ENCODE measurements at regions not wholly inside any gene's neighbourhood (a gene's known extent, or its start where the extent isn't known, plus 50 kb on each side); places are given as distances from the start of the nearest gene placed in this dataset.

DNA sequence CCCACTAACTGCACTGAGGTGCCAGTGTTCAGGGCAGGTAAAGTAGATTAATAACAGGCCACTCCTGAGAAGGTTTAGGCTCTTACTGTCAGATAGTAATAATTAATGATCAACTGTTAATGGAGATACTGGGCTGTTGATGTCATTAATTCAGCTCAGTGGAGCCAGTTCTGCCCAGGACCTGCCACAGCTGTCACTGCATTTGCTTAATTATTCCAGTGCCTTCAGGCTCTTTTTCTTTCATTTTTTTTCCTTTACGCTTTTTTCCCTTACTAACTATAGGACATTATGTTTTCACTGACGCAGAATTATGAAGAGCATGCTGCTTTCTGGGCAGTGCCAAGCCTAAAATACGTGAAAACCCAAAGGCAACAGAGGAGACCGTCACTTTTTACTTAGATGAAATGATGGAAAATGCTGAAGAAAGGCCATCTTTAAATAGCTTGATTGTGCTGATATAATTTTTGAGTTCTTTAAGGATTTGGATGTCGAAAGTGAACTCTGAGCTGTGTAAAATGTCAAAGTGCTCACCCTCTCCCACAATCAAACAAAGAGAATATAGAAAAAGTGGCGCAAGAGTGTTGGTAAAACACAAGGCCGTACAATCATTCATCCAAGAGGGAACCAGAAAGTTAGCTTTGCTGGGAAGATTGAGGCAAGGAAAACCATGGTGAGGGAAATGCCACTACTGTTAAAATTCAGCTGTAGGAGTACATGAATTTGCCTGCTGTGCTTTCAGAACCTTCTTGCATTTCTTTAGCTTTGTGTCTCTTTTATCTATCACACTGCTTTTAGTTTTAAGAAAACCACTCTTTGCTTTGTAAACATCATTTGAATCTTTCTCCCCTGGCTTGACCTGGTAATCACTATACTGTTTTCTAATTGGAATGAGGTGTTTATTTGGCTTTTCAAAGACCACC is 192.0 kb upstream of the ZEB2 start:
- no peak for DNase-seq

DNA sequence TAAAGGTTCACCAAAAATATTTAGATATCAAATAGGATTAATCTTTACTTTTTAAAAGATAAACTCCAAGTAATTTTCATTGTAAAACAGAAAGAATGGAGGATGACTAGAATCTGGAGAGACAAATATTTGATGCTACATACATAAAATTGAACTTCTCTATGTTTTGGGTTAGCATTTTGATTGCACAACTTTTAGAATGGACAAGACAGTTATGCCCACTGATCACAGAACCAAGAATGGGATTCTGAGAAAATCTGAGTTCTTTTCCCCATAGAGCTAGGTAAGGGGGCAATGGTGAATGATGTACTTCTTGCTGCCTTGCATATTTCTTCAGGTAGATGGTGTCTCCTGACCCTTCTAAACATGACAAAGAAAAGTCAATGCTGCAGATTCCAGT is 191.2 kb upstream of the ZEB2 start:
- DNase-seq: no peak

DNA sequence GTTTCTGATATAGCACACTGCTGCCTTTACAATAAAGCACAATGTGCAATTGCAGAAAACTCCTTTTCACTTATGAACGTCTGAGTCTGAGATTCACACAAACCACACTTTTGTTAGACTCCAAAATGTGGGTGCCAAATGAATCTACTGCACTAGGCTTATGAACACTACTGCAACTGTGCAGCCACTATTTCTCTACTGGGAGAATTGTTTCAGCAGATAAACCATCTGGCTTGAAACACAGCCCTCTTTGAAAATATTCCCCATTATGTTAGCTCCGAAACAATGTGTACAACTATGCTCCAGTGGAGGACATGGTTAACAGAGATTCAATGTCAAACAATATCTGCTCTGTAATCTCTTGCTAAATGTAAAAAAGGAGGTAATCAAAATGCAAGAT is 188.7 kb upstream of the ZEB2 start:
- no peak for DNase-seq

DNA sequence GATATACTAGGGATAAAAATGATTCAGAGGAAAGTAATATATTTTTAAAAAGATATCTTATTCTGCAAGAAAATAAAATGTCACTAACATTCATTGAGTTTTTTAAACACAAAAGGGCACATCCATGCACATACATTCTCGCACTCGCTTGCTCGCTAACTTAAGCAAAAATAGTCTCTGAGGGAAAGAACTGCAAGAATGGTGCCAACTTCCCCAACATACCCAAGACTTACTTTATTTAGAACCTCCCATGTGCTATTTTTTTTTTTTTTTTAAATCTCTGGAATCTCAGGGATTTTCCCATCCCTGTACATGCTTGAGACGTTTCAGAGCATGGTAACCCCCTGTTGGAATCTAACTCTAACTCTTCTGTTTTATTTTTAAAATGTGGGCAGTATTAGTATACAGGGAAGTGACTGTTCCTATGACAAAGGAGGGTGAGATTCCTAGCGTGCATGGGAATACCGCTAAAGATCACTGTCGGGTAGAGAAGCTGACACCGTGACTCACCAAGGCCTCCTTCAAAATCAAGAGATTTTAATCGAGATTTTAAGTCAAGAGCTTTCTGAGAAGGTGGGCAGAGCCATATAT is 187.9 kb upstream of the ZEB2 start:
- no peak for DNase-seq

DNA sequence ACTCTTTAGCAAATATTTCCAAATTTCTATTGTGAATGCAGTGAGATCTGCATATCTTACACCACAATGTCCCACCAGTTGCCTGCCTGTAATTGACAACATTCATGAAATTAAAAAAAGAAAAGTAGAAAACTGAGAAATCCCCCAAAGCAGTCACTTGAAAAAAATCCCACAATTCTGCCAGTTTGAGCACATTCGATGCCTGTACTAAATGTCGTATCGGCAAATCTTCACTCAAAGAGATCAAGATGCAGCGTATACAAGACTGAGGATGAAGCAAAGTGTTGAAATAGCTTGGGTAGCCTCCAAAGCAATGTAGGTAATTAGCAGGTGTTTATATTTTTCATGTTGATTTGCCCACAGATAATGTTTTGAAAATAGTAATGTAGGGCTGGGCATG is 186.7 kb upstream of the ZEB2 start:
- DNase-seq: no peak

DNA sequence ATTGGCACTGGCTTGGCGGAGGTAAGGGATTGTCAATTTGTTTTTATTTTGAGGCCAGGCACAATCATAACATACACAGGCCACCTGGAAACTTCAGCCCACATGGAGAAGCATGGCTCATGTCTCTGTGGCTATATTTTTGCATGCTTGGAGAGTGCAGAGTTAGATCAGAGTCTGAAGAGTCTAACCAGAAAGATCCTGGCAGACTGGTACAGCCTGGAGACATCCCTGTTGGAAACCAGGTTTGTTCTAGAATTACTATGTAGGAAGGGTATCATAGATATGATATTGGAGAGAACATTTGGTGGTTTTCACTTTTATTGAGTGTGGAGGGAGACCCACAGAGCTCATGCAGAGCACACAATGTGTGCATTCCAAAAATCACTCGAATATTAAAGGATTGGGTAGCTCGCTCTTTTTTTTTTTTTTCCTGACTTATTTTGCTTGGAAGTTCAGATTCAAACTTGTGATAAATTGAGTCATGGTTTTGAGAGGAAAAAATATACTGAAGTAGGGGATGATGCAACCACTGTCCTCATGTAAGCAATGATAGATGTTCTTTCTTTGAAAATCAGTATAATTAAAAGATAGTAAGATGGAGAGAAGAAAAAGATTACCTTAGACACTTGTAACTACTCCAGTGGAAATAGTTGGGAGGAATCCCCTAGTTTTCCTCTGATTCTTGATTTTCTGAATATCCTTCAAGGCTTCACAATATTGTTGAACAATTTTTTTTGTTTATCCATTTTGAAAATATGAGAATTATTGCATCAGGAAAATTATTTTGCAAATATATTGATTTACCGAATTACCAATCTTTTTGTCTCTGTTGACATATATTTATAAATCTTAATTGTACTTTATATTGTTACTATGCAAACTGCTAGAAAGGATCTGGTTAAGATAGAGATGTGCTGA is 185.7 kb upstream of the ZEB2 start:
- DNase-seq: no peak

DNA sequence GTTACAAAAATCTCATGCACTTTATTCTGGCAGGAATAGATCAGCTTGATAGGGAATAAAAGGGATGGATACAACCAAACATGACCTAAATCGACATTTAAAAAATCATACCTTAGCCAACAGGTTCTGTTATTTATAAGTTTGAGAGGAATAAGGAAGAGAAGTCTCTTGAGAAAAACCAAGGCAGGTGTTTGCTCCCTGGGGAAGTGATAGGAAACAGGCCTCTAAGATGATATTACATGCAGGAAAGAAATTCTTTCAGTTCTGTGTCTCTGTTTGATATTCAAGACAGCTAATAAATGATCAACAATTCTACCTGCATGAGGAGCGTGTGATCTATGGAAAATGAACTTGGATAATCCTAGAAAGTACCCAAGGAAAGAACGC is 184.8 kb upstream of the ZEB2 start:
- no peak for DNase-seq

DNA sequence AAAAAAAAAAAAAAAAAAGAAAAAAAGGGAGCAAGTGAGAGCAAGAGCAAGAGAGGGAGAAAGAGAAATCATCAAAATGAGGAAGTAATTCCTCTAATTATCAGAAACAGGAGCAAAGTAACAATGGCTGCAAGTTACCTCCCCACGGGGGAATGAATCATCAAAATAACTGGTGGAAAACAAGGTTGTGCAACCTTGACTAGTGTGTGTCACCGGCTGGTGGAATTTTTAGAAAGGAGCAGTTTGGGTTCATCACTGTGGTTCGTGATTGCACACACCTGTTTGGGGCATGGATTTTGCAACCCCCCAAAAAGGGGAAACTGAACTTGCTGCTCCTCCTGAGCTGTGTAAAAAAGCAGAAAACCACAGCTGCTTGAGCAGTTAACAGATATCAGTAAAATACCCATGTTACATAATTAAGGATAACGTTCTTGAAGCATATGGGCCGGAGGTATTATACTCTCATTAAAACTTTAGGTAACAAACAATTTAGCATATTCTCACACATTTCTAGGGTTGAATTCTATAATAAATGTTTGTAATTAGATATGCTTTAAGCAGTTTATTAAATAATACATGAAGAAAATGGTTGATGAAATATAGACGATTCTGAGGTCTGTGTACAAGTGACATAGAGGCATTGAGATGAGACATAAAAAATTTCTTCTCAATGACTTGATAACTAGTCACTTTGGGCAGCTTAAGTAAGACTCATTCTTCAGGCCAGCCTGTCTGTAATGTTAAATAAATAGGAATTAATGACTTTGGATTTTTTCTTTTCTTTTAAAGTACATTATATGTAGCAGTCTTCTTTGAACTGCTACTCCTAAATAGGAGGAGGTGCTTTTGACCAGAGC is 184.2 kb upstream of the ZEB2 start:
- DNase-seq: no peak

DNA sequence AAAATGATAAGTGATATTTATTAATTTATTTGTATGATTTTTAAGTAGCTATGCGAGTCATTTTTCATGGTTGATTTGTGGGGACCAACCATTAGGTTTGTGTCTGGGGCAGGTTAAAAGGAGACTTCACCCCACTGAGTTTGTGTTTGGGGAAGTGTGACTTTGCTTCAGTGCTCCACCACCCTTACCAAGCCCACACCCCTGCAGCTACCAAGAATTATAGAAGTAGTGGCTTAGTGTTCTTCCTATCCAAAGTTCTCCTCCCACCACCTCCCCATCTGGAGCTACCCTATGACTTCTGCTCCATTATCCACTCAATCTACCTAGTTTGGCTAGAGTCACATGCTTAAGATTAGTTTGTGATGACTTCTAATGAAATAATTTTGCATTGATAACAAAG is 182.1 kb upstream of the ZEB2 start:
- DNase-seq: no peak

DNA sequence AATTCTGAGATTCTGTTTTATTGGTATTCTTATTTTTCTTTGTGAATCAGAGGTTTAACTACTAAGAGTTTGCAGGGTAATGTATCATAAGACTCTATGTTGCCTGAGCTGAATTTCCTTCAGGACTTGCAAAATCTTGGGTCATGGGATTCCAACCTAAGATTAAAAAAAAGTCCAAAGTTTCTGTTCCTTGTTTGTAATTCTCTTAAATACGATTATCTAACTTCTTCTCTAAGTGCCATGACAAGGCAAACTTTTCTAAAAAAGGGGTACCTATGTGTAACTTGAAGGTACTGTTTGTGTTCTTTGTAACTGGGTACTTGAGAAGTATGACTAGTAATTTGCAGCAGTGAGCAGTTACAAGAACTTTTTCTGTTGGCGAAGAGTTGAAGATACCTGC is 181.3 kb upstream of the ZEB2 start:
- no peak for DNase-seq

DNA sequence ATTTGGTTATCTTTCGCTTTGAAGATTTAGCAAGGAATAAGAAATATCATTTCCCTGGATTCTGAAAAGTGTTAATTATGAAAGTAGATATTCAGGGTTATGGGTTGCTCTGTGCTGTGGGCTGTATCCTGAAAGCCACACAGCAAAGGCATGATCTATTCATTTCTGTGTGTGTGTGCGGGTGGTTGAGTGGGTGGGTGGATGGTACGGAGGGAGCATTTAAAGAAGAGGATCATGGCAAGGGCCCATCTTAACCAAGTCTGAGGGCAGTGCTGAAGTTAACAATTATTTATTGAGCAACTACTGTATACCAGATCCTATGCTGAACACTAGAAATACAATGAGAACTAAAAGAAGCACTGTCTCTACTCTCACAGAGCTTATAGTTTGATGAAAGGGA is 178.2 kb upstream of the ZEB2 start:
- DNase-seq: no peak

DNA sequence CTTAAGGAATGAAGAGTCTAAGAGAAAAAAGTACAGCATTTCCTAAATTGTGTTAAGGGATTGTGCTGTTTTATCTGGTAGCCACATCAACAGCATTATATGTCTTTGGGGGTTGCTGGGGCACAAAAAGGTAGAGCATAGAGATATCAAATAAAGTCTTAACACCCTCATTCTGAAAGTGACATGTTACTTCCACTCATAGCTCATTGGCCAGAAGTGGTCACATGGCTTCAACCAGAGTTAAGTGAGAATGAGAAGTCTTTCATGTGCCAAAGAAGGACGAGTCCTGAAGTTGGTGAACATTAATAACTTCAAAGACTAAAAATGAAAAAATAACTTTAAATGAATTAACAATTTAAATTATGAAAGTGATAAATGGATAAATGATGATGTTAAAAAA is 175.7 kb upstream of the ZEB2 start:
- no peak for DNase-seq

DNA sequence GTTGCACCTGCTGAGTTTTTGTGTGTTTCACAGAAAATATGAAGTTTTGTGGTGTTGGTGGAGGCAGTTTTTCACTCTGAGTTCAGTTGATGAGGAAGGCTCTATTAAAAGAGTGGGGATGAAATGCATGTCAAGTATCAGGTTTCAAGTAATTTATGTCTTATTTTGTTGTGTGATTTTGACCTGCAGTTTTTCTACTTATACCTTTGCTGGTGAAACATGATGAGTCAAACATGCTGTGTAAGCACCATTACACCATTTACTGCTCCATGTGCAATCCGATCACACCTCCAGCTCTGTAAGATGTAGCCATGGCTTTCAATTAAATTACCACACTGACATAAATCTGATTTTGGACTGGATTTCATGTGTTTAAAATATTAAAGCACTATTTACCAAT is 174.5 kb upstream of the ZEB2 start:
- peak; percentile 34 for DNase-seq

DNA sequence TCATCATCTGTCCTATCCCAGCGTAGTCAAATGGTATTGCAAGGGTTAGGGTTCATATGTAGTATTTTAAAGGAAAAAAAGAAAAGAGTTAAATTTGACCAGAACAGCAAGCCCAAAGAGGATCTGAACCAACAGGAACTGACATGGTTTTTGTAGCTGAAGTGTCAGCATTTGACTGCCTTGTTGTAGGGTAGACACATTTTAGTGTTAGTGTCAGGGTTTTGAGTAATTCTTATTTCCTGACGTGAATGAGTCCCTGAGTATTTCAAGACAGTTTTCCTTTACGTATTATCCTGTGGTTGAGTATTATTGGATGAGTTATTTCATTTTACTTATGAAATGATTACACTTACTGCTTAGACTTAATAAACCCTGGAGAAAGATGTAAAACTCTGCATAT is 173.3 kb upstream of the ZEB2 start:
- DNase-seq: no peak

DNA sequence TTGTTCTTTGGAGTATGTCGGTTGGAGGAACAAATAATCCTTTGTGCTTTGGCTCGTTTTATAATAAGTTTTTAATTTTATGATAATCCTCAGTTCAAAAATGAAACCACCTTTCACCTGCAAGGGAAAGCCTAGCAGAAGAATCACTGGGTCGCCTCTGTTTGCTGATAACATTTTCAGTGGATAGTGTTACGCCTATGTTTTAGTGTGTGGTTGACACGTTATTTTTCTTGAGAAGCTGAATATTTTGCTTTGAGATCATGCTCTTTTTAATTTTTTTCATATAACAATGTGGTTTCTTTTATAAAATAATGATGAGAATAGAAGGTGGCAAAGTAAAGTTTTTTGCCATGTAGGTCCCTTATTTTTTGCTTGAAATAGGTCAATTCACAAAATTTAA is 172.7 kb upstream of the ZEB2 start:
- no peak for DNase-seq

DNA sequence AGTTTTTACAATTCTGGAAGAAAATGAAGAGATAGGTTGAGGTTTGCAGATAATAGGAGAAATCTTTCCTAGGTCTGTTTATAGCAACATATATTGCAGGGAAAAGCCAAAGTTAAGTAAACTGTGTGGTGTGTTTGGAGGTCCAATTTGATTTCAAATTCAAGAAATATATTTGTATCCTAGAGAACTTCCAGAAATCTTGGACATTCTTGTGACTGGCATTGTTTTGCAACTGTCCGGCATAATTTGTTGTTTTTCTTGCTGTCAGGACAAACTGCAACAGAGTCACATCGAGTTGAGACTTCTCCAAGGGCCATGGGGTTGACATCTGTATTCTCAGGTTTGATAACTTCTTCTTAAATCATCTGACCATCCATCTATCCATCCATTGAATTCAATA is 170.9 kb upstream of the ZEB2 start:
- DNase-seq: no peak

DNA sequence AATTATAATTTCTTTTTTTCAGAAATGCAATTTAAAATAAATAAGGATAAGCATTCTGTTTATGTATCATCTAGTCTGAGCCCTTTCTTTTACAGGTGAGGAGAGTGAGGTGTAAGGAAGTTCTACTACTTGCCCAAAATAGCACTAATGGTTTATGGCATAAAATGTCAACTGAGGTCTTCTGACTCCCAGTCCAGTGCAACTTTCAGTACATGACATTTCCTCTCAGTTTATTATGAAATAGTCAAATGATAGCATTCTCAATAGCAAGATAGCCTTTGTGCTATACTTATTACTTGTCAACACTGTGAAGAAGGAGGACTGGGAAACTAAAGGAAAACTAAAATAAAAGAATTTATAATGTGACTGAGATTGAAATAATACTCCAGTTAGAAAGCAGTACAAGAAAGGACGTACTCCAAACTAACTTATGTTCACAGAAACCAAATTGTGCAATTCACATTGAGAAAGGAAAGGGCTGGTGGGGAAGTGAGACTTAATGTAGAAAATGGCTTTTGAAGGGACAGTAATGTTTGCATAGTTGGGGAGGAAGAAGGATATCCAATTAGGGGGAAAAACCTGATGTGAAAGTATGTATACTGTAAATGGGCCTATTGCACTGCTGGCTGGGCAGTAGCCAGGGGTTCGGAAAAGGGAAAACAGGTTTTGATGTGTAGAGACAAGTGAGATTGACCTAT is 166.7 kb upstream of the ZEB2 start:
- DNase-seq: no peak

DNA sequence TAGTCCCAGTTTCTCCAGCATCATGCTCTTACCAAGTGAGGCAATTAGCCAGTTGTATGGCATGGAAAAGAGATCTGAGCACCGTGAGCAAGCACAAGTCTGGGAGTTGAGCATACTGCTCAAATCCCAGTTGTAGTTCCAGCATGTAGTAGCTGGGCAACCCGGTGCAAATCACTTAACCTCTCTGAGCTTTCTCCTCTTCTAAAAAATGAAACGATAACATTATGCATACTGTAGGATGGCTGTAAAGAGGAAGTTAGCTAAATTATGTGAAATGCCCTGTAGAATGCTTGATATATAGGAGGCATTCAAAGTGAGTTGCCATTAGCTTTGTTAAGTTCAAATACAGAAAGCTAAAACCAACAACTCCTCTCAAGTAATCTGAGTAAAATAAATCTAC is 164.0 kb upstream of the ZEB2 start:
- no peak for DNase-seq

DNA sequence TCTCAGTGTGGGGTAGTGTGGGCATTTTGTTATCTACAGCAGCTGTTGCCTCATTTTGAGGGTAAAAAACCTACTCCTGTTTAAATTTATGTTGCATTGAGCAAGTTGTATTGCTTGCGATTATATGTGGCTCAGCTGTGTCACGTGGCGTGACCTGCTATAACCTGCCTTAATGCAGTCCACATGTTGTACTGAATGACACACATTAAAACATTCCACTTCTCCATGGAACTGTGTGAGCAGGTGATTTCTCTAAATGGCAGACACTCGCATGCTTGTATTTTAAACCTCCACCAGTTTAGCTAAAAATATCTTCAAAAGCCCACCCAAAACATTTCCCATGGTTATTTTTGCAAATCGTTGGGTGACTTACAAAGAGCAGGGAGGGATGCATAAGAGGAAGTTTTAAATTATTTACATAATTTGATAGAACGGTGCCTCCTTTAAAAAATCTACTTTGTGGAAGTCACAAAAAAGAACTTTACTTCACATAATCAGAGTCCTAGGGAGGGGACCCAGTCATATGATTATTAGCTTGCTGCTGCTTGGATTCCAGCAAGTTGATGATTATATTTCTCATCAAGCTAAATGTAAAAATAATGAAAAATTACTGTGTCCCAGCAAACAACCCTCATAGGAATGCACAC is 163.3 kb upstream of the ZEB2 start:
- DNase-seq: no peak

DNA sequence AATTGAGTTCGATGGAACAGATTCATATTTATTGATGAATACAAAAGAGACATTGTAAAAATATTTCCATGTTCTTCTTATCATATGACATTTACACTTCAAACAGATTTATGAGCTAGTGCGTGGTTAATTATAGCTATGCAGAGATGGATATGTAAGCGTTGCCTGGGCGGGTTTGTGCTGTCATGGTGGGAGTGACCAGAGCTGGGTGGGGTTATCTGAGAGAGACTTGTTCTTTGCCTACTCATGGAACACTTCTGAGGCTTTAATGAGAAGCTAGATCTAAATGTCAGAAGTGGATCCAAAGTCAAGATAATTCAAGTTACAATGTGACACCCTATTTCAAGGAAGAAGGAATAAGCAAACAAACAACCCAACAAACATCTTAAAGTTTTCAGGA is 162.3 kb upstream of the ZEB2 start:
- DNase-seq: no peak

DNA sequence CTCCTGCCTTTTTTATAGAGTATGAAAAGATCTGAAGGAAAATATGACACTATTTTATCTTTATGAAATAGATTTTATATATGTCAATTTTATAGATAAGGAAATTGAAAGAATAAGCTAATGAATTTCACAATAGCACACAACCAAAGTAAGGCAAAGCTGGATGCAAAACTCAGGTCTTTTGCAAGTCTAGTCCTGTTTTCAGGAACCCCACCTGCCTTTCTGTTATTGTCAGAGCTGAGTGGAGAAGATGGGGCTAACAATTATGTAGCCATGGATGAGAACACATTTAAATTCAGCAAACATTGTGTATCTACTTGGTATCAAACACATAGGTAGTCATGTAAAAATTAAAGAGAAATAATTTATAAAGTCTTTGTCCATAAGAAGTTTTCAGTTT is 161.5 kb upstream of the ZEB2 start:
- no peak for DNase-seq
